GM21367 (cell line): ENCODE measurements at regions not wholly inside any gene's neighbourhood (a gene's known extent, or its start where the extent isn't known, plus 50 kb on each side); places are given as distances from the start of the nearest gene placed in this dataset.

Experiments
- ATAC-seq: cut with Tn5 transposase; IDR thresholded peaks from one replicate; pipeline ENCODE4 v1.9.1; 2021; ENCODE audit not compliant: unreplicated experiment

- no peak for ATAC-seq
Measured at GRCh38 chr2:5950736-5951135, 258.6 kb downstream of the SOX11 start.

DNA sequence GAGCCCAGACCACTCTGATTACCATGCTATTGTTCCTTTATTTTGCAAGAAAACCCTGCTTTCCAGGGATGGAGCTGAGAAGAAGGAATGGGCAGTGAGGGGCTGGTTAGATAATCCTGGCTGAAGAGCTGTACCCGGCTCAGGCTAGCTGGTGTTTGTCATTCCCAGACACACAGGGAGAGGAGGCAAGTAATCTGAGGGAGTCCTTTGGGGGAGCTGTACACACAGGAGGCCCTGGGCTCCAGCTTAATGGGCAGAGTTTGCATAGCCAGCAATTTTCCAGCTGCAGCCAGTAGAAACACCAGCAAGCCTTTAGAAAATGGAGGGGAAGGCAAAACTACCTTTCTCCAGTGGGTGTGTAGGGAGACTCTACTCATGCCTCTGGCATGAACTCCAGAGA is 259.3 kb downstream of the SOX11 start:
- no peak for ATAC-seq

DNA sequence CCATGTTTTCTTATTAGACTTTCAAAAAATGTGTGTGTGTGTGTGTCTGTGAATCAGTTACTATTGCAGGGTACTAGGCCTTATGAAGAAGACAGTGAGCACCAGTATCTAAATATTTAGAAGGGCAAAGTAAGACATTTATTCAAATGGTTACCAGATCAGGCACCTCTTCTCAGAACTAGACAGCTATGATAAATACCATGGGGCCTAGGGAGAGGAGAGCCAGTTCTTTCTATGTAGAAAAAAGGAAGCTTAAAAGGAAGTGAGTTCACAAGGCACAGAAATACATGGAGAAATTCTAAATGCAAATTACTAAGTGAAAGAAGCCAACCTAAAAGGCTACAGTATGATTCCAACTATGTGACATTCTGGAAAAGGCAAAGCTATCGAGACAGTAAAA is 261.3 kb downstream of the SOX11 start:
- no peak for ATAC-seq

GRCh38 chr2:5954509-5954908 is 262.3 kb downstream of the SOX11 start:
- ATAC-seq: no peak

DNA sequence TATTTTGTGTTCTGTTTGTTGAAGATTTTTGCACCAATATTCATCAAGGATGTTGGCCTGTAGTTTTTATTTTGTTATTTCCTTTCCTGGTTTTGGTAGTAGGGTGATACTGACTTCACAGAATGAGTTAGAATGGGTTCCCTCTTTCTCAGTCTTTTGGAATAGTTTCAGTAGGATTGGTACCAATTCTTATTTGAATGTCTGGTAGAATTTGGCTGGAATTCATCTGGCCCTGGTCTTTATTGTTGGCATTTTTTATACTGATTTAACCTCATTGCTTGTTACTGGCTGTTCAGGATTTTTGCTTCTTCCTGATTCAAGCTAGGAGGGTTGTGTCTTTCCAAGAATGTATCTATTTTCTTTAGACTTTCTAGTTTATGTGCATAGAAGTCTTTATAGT is 263.7 kb downstream of the SOX11 start:
- no peak for ATAC-seq

GRCh38 chr2:5959836-5960820 is 267.9 kb downstream of the SOX11 start:
- no peak for ATAC-seq

- no peak for ATAC-seq
Measured at GRCh38 chr2:5967506-5967905, 275.3 kb downstream of the SOX11 start.

DNA sequence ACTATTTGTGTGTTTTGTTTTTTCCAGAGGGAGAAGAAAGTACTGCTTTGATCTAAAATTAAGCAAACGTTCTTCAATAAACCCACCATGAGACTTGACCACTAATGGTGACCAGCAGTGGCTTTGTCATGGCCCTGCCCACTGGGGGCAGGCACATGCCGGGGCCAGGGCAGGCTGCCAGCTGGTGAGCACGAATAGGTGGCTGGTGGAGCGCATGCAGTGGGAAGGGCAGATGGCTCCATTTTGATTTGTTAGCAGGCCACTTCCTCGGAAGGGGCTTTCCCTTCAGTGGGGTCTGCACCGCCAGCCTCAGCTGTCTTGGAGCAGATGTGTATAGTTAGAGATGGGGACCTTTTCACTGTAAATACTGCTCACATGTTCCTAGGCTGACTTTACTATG is 277.1 kb downstream of the SOX11 start:
- no peak for ATAC-seq

DNA sequence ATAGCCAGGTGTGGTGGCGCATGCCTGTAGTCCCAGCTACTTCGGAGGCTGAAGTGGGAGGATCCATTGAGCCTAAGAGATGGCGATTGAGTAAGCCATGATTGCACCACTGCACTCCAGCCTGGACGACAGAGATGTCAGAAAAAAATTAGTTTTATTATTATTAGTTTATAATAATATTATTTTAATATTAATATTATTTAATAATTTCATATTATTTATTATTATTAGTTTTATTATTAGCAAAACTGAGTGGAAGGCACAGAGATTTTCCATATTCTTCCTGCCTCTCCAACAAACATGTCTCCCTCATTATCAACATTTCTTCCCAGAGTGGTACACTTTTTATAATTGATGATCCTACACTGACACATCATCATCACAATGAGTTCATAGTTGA is 278.2 kb downstream of the SOX11 start:
- no peak for ATAC-seq

- ATAC-seq: no peak
Measured at GRCh38 chr2:5974477-5974876, 282.3 kb downstream of the SOX11 start.

GRCh38 chr2:5975401-5975800 is 283.2 kb downstream of the SOX11 start:
- no peak for ATAC-seq

DNA sequence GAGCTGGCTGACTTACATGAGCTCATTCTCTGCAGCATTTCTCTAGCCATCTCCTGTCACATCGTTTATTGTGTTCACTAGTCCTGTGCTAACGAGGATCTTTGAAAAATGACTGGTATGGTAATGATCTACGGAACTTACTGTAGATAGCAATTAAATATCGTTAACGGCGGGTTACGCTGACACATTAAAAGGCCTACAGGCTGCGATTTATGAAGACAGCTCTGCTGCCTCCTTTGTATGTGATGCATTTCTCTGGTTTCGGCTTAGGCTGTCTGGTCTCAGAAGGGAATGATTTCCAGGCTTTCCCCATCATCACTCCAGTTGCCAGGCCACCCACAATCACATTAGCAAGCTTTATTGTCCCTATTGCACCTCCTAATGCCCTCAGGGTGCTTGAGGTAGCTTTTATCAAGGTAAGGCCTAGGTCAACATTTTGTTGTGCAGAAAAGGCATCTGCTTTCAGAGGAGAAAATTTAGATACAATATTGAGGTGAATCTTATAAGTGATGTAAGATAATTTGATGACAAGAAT is 284.4 kb downstream of the SOX11 start:
- ATAC-seq: no peak

DNA sequence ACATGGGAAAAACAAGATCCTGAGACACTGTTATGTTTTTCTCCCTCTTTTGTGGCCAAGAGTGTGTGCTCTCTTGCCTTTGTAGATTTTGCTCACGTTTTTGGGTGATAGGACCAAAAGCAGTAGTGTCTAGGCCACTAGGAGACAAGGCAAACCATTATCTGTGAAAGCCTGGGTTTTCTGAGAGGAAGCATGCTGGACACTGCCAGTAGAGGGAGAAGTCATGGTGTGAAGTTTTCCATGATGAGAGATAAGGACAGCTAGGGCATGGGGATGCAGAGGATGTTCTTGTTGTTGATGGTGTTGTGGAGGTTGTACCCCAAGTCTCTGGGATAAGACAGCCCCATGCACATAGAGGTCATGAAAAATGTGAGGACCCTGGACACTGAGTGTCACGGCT is 285.3 kb downstream of the SOX11 start:
- ATAC-seq: no peak

DNA sequence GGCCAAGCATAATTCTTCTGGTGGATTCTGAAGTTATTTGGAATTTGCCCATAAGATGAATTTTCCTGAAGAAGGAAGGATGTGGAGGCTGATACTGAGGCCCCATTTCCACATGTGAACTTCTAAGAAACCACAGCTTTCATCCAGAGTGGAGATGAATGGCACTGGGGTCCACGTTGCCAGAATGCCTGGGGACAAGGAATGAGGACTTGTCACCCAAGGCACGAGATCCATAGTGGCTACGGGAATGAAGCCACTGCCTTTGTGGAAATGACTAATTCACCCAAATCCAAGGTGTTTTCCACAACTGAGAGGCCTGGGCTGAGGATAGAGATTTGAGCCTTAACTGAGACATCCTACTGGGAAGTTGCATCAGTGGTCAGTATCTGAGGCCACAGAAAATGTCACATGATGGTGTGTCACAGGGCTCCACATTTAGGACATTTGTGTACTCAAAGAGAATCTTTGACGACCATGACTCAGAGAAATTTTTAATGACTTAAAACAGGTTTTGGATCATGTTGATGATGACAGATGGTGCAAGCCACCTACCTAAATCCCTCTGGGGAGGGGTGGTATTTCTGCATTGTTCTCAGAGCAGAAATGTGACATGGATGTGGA is 286.1 kb downstream of the SOX11 start:
- no peak for ATAC-seq

- ATAC-seq: no peak
Measured at GRCh38 chr2:5980450-5981190, 288.4 kb downstream of the SOX11 start.

GRCh38 chr2:5982193-5982902 is 290.2 kb downstream of the SOX11 start:
- ATAC-seq: no peak

GRCh38 chr2:5982903-5983265 is 290.7 kb downstream of the SOX11 start:
- ATAC-seq: no peak

- ATAC-seq: no peak
Measured at GRCh38 chr2:5983511-5984272, 291.5 kb downstream of the SOX11 start.

DNA sequence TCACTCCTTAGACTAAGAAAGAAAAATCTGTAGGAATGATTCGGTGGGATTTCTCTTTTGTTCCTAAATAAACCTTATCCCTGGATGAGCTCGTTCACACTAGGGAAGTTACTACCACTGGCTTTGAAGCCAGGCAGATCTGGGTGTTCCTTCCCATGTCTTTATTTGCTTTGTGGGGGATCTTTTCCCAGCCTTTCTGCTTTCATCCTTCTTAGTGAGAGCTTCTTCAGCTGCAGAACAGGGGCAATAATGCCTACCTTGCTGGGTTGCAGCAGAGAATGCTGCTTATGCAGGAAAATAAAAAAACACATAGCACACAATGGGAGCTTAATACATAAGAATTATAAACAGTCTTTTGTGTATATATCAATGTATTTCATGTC is 292.1 kb downstream of the SOX11 start:
- ATAC-seq: no peak

DNA sequence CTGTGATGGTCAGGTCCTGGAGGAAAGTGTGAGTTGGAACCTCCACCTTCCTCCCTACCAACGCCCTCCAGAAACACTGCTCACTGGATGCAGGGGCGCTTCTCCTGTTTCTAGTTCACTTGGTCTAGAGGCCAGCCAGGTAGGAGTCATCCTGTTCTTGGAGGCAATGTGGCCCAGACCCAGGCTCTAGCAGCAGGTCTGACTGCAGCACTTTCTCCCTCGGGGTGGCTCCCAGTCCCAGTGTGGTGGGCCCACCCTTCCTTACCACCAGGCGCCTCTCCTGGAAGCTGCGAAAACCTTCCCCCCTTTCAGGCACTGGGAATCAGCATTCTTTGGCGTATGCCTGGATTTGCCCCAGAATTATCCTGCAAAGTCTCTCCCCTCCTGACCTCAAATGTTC is 292.8 kb downstream of the SOX11 start:
- ATAC-seq: no peak
